ENCODE measurements at regions not wholly inside any gene's neighbourhood (a gene's known extent, or its start where the extent isn't known, plus 50 kb on each side); places are given as distances from the start of the nearest gene placed in this dataset.

DNA sequence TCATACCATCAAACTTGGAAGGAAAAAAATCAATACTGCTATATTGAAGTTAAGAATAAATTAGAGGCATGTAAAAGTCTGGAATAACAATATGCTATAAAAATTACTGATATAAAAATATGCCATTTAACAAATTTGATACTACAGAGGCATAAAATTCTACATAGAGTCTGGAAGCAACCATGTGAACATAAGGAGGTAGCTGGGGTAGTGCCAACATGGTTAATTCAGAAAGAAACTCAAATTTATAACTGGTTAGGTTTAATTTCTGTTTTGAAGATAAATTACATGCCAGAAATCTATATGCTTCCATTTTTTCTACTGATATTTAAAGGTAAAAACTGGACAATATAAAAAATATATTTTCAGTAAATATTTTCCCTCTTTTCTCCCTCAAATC, 103.1 kb upstream of the NR4A3 start (continued):
- TF ChIP-seq KDM5A (IDR thresholded peaks at IDR 0.05; ENCODE audit: low read length) (no peak), SIX5 (IDR thresholded peaks at IDR 0.05; ENCODE audit: low read depth, low read length) (no peak)
